GM19099 (cell line): ENCODE measurements at regions not wholly inside any gene's neighbourhood (a gene's known extent, or its start where the extent isn't known, plus 50 kb on each side); places are given as distances from the start of the nearest gene placed in this dataset.

ENCODE experiments used
- POLR2A ChIP-seq: IDR thresholded peaks from 3 replicates; pipeline ENCODE4 v1.6.1; 2011; ENCODE audit warnings: low read depth; ENCODE audit not compliant: insufficient read length; ENCODE audit errors: extremely low read depth

DNA sequence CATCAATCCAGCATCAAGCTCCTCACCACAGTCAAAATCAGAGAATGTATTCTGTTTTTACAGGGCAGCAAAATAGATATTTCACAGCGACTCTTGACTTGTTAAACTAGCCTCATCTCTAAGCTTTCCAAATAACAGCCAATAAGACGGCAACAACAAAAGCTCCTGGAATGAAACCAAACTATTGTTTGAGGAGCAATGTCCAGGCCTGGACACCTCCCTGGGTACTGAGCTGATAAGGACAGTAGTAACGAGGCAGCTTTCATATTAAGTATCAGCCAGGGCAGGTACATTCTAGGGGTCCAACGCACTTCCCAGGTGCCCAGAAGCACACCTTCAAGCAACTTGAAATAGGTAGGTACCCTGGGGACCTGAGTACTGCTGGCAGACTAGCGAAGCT lies 260.3 kb downstream of the ENC1 start:
- TF ChIP-seq POLR2A = no peak

DNA sequence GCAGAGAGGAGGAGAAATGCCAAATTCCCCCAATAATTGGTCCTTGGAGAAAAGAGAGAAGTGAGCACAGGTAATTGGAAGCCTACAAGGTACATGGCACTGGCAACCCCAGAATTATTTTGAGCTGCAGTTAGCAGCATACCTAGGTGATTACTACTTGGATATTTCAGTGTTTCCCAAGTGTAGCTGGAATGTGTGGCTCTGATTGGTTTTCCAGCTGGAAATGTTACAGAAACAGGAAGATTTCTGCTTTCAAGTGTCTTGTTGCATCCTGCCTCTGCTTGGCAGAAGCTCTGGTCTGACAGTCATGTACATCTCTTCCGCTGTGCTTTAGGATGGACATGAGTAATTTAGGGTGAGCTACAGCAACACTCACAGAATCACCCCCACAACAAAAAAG lies 262.1 kb downstream of the ENC1 start:
- TF ChIP-seq POLR2A = no peak

DNA sequence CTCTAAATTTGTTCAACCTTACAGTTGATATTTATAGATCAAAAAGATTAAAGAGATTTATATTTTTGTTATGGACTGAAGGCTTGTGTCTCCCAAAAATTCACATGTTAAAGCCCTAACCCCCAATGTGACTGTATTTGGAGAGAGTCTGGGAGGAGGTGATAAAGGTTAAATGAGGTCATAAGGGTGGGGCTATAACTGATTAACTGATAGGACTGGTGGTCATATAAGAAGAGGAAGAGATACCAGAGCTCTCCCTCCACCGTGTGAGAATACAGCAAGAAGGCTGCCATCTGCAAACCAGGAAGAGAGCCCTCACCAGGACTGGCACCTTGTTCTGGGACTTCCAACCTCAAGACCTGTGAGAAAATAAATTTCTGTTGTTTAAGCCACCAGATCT lies 264.3 kb downstream of the ENC1 start:
- TF ChIP-seq POLR2A = no peak

DNA sequence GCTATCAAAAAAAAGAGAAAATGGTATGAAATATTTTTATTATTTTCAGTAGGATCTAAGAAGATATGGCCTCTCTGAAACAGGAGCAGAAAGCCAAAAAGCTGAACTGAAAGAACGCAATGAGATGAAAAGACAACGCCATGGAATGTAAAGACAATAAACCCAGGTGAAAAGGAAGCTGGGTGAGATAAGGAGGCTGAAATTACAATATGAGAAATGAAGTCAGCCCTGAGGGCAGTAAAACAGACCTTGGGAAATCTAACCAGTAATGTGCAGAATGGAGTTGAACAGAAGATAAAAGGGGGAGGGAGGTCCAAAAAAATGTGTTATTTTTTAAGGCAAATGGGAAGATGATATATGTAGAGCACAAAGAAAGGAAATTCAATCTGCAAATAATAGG lies 265.3 kb downstream of the ENC1 start:
- no peak for TF ChIP-seq POLR2A

DNA sequence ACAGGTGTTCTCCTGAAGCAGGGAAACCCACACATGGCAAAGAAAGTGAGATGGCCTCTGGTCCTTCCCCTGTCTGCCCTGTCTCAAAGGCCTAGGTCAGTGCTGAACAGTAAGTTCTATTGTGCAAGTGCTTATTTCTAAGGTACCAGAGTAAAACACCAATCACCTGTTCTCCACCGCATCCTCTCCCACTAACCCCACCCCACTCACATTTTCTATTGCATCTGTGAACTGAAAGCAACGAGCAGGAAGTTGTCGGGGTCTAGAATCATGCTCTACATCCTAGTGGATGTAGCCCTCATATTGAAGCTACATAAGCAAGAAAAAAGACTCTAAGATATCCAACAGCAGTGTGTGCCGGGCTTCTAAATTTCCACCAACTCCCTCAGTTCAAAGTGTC lies 265.9 kb downstream of the ENC1 start:
- TF ChIP-seq POLR2A = no peak

DNA sequence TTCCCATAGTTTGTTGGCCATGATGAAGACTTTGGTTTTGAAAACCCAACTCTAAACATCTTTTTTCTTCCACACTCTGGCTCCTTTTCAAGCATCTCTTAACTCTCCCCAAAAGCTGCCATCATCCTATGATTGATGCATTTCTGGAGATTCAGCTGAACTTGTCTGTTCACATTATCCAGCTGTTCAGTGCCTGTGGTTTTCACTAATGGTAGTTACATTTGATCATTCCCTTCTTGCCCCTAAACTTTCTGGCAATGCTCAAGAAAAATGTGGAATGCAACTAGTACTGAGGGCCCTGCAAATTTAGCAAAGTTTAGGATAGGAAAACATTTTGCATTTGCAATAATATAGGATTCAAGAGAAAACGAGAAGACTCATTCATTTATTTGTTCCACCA lies 267.5 kb downstream of the ENC1 start:
- TF ChIP-seq POLR2A = no peak

DNA sequence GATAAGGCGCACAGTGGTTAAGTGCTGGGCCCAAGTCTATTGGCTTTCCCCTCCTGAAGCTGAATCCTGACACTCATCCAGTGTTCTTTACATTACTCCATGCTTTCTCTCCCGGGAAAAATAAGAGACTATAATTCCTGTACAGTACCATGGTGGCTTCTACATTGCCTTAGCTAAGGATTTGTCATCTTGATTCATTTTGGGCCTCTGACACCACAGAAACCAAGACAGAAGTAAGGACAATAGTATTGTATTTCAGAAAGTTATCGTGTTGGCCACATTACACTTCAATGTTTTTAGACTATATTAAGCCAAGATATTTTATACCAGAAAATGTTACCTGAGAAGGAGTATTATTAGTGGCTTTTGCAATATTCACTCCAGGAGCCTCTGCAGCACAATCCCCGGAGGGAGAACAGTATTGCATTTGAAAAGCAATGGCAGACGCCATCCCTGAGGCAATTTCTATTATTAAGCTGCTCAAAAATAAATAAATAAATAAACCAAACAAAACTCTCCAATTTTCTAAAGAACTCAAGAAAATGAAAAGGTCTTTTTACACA lies 267.9 kb downstream of the ENC1 start:
- no peak for TF ChIP-seq POLR2A

DNA sequence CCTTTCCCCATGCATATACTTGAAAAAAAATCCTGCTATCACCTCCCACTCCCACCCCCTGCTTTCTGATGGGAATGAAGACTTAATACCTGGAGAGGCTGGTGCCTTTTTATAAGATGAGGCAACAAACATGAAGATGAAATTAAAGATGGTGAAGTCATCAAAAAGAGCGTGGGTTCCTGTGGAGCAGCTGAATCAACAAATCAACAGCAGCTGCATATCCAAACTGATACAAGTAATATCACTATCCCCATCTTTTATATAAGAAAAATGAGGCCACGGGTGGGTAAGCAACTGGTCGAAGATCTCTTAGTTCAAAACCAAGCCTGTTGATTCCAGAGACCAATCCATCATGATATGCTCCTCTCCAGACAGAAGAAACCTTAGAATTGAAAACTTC lies 268.5 kb downstream of the ENC1 start:
- TF ChIP-seq POLR2A = no peak

DNA sequence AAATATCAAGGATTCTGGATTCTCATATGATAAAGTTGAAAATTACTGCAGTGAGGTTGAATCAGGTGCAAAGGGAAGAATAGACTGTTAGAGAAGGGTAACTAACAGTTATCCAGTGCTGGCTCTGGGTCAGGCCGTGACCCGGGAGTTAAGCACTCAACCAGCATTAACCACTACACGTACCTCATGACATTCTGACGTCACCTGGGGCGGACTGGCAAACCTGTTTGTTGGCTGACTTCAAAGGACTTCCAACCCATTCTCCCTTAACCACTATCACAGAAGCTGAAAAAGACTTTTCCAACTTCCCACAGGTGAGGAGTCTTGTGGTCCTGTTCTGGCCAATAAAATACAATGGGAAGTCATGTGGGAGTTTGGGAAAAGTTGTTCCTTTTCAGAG lies 268.9 kb downstream of the ENC1 start:
- TF ChIP-seq POLR2A = no peak

DNA sequence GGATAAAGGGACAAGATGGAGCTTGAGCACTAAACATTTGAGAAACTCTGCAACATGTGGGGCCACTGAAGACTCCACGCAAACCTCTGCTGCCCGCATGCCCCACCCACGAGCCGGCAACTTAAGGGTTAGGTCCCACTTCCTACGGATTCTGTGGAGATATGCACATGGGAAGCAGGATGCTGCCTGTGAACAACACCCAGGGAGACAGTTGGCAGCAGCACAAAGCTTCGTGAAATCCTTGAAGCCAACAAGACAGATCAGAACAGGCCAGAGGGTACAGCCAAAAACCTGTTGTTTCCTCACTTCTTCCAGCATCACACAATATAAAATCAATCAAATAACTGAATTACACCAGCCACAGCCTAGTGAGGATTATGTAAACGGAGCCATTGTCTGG lies 270.4 kb downstream of the ENC1 start:
- no peak for TF ChIP-seq POLR2A

DNA sequence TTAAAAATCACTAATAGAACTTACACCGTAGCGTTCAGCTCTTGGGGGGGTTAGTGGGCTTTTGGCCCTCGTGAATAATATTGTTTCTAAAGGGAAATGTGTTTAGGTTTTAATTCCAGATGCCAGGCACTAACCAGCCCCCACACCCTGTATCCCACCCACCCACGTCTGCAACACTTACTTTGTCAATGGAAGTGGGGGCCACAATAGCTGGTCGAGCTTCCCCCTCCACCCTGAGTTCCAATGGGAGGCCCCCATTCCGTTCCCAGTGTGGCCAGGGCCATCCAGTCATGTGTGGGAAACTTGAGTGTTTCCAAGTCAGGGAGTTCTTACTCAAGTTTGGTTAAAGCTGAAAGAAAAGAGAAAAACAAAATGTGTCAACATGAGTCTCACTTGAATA lies 271.4 kb downstream of the ENC1 start:
- TF ChIP-seq POLR2A = no peak

DNA sequence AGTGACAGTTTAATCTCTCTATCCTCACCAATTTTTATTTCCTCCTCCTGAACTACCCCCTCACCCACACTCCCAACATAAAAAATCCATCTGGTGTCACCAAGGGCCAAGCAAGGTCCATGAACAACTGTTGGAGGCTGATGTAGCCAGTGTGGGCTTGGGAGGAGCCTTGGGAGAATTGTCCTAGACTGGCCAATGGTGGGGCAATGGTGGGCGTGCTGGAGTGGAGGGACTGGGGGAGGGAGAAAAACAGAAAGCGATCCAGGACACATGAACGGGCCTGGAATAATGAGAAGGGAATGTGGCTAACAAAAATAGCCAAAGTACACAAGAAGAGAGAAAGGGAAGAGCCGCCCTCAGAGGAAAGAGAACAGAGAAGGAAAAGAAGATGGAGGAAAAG lies 272.6 kb downstream of the ENC1 start:
- TF ChIP-seq POLR2A = no peak

DNA sequence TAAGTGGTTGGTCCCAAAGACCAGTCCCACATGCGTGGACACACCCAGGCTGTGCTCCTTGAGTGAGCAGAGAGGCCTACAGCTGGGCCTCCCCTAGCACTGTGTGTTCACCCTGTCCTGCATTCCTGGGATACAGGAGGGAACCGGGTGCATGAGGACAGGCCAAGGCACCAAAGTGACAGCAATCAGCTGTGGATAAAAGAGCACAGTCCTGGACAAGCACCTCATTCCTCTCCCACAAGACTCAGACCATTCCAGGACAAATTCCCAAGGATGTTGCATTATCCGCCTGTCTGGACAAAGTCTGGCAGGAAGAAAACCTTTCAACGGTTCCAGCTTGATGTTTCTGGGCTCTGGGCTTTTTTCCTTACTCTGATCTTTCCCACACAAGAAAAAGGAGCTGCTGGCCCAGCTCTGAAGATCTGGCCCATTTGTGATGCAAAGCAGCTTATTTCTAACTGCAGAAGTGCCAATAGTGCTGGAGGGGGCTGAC lies 273.2 kb downstream of the ENC1 start:
- no peak for TF ChIP-seq POLR2A

DNA sequence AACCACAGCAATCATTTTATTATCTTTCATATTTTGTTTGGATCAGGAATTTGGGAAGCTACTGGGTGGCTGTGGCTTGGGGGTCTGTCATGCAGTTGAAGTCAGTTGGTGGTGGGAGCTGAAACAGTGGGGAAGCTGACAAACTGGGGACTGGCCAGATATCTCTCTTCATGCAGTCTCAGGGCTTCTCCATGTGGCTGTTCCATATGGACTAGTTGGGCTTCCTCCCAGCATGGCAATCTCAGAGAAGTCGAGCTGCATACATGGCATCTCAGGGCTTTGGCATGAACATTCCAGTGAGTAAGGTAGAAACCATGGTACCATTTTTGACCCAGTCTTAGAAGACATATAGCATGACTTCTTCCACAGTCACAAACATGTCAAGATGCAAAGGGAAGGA lies 274.8 kb downstream of the ENC1 start:
- no peak for TF ChIP-seq POLR2A

DNA sequence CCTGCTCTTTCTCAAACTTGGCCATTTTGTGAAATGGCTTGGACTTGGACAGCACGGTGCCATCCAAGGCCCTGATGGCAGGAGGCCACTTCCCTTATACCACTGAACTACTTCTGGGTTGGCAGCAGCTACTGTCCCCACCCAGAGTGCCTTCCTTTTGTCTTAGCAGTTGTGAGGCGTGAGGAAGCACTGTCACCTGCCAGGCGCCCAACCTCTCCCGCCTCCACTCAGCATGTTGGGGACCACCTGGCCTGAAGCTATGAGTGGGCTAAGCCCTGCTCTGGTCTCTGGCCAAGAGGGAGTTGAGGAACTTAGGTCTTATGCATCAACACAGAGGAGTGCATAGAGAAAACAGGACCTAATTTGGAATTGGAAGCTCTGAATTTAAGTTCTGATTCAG lies 276.0 kb downstream of the ENC1 start:
- TF ChIP-seq POLR2A = no peak

DNA sequence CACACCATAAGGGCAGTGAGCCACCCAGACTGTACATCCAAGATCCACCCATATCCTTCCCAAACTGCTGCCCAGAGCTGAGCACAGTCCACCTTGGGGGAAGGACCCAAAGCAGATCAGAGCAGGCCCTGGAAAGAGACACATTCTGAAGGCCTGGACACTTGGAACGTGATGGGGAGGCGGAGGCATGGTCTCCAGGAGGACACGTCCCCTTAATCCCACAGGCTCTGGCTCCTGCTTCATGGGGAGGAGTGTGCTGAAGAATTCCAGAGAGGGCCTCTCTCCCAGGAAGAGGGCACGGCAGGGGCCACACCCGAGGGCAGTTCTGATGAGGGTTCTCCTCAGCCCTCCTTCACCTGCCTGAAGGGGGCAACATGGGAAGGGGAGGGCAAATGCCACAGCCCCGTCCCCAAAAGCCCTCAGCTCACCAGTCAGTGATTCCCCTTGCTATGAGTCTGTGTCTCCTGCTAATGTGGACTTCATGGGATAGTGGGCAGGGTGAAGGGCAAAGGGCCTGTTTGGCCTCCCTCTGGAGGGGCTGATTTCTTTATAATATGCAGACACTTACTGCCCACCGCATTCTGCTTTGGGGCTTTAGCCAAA lies 276.8 kb downstream of the ENC1 start:
- no peak for TF ChIP-seq POLR2A
